K562 (cell line): ENCODE measurements at regions not wholly inside any gene's neighbourhood (a gene's known extent, or its start where the extent isn't known, plus 50 kb on each side); places are given as distances from the start of the nearest gene placed in this dataset.

Experiments used
- ARID2 ChIP-seq: fragments of 450-650 bp; IDR thresholded peaks from 2 replicates; pipeline ENCODE4 v1.6.1; 2017; ENCODE audit warnings: antibody characterized with exemption, mild to moderate bottlenecking
- BACH1 ChIP-seq: fragments of 200-800 bp; sonication (Bioruptor generic); IDR thresholded peaks from 2 replicates; pipeline ENCODE4 v1.6.1; 2016; ENCODE audit warnings: missing genetic modification characterization, missing compliant biosample characterization
- MTA2 ChIP-seq: fragments of 450-650 bp; IDR thresholded peaks from 2 replicates; pipeline ENCODE4 v1.6.1; 2016; ENCODE audit warnings: low read depth
- MXI1 ChIP-seq: IDR thresholded peaks from 2 replicates; pipeline ENCODE4 v1.6.1; 2011; ENCODE audit warnings: low read depth, mild to moderate bottlenecking, improper control_type of control experiment, low read length
- NELFE ChIP-seq: IDR thresholded peaks from 2 replicates; pipeline ENCODE4 v1.6.1; 2011; ENCODE audit warnings: mild to moderate bottlenecking; ENCODE audit not compliant: insufficient read depth, insufficient read length
- RNF2 ChIP-seq: sonication (generic); IDR thresholded peaks from 2 replicates; pipeline ENCODE4 v1.6.1; 2016
- ZNF263 ChIP-seq: sonication (generic); formaldehyde crosslinking; IDR thresholded peaks from 2 replicates; pipeline ENCODE4 v1.8.0; 2022; ENCODE audit warnings: mild to moderate bottlenecking, missing genetic modification reagents, borderline replicate concordance
- ZNF274 ChIP-seq: IDR thresholded peaks from 2 replicates; pipeline ENCODE4 v1.6.1; 2011; ENCODE audit warnings: low read depth, mild to moderate bottlenecking, low read length, moderate library complexity, borderline replicate concordance
- TF ChIP-seq, protein P1 (sequence below): fragments of 200-800 bp; sonication (Bioruptor generic); IDR thresholded peaks from 2 replicates; pipeline ENCODE4 v1.6.1; 2017; ENCODE audit warnings: missing genetic modification characterization, missing compliant biosample characterization
- TF ChIP-seq, protein P2 (sequence below): fragments of 200-600 bp; sonication (generic); IDR thresholded peaks from one replicate; pipeline ENCODE4 v1.6.1; 2012; ENCODE audit warnings: mild to moderate bottlenecking, low read depth, low read length, inconsistent platforms
- TF ChIP-seq, protein P3 (sequence below): fragments of 250-450 bp; sonication (Bioruptor Pico); IDR thresholded peaks from 2 replicates; pipeline ENCODE4 v1.5.0; 2020; ENCODE audit warnings: mild to moderate bottlenecking, borderline replicate concordance
- TF ChIP-seq, protein P4 (sequence below): IDR thresholded peaks from 2 replicates; pipeline ENCODE4 v1.6.1; 2016; ENCODE audit warnings: missing genetic modification characterization, missing compliant biosample characterization

DNA sequence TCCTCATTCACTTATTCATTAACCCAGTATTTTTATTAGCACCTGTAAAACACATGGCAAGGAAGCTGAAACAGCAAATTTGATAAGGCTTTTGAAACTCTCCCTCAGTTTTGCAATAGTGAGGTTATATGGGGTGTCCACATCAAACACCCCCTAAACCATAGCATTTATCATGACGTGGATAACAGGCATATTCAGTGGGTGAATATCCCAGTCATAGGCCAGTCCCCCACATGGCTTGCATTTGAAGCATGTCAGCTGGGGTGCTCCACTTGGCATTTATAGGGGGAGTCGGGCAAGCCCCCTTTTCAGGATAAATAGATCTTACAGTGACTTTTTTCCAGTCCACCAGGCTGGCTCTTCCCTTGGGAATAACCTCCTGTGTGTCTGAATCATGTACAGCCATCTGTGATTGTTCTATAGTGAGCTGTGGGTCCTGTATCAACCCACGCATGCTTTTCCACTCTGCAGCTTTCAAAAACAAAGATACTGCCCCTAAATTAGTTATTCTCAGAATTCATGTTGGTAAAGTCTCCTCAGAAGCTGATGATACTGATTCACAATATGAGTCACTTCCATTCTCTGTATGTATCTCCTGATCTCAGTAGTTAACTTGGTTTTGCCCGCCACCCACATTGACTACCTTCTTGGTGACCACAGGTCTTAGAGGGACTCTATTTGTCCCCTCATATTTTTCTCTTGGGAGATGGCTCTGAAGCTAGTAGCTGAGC, 84.4 kb upstream of the SPIN1 start:
- no peak for TF ChIP-seq ZNF274
- TF ChIP-seq, protein P1, sequence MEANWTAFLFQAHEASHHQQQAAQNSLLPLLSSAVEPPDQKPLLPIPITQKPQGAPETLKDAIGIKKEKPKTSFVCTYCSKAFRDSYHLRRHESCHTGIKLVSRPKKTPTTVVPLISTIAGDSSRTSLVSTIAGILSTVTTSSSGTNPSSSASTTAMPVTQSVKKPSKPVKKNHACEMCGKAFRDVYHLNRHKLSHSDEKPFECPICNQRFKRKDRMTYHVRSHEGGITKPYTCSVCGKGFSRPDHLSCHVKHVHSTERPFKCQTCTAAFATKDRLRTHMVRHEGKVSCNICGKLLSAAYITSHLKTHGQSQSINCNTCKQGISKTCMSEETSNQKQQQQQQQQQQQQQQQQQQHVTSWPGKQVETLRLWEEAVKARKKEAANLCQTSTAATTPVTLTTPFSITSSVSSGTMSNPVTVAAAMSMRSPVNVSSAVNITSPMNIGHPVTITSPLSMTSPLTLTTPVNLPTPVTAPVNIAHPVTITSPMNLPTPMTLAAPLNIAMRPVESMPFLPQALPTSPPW (CRISPR knock-in tag) = no peak
- TF ChIP-seq, protein P2, sequence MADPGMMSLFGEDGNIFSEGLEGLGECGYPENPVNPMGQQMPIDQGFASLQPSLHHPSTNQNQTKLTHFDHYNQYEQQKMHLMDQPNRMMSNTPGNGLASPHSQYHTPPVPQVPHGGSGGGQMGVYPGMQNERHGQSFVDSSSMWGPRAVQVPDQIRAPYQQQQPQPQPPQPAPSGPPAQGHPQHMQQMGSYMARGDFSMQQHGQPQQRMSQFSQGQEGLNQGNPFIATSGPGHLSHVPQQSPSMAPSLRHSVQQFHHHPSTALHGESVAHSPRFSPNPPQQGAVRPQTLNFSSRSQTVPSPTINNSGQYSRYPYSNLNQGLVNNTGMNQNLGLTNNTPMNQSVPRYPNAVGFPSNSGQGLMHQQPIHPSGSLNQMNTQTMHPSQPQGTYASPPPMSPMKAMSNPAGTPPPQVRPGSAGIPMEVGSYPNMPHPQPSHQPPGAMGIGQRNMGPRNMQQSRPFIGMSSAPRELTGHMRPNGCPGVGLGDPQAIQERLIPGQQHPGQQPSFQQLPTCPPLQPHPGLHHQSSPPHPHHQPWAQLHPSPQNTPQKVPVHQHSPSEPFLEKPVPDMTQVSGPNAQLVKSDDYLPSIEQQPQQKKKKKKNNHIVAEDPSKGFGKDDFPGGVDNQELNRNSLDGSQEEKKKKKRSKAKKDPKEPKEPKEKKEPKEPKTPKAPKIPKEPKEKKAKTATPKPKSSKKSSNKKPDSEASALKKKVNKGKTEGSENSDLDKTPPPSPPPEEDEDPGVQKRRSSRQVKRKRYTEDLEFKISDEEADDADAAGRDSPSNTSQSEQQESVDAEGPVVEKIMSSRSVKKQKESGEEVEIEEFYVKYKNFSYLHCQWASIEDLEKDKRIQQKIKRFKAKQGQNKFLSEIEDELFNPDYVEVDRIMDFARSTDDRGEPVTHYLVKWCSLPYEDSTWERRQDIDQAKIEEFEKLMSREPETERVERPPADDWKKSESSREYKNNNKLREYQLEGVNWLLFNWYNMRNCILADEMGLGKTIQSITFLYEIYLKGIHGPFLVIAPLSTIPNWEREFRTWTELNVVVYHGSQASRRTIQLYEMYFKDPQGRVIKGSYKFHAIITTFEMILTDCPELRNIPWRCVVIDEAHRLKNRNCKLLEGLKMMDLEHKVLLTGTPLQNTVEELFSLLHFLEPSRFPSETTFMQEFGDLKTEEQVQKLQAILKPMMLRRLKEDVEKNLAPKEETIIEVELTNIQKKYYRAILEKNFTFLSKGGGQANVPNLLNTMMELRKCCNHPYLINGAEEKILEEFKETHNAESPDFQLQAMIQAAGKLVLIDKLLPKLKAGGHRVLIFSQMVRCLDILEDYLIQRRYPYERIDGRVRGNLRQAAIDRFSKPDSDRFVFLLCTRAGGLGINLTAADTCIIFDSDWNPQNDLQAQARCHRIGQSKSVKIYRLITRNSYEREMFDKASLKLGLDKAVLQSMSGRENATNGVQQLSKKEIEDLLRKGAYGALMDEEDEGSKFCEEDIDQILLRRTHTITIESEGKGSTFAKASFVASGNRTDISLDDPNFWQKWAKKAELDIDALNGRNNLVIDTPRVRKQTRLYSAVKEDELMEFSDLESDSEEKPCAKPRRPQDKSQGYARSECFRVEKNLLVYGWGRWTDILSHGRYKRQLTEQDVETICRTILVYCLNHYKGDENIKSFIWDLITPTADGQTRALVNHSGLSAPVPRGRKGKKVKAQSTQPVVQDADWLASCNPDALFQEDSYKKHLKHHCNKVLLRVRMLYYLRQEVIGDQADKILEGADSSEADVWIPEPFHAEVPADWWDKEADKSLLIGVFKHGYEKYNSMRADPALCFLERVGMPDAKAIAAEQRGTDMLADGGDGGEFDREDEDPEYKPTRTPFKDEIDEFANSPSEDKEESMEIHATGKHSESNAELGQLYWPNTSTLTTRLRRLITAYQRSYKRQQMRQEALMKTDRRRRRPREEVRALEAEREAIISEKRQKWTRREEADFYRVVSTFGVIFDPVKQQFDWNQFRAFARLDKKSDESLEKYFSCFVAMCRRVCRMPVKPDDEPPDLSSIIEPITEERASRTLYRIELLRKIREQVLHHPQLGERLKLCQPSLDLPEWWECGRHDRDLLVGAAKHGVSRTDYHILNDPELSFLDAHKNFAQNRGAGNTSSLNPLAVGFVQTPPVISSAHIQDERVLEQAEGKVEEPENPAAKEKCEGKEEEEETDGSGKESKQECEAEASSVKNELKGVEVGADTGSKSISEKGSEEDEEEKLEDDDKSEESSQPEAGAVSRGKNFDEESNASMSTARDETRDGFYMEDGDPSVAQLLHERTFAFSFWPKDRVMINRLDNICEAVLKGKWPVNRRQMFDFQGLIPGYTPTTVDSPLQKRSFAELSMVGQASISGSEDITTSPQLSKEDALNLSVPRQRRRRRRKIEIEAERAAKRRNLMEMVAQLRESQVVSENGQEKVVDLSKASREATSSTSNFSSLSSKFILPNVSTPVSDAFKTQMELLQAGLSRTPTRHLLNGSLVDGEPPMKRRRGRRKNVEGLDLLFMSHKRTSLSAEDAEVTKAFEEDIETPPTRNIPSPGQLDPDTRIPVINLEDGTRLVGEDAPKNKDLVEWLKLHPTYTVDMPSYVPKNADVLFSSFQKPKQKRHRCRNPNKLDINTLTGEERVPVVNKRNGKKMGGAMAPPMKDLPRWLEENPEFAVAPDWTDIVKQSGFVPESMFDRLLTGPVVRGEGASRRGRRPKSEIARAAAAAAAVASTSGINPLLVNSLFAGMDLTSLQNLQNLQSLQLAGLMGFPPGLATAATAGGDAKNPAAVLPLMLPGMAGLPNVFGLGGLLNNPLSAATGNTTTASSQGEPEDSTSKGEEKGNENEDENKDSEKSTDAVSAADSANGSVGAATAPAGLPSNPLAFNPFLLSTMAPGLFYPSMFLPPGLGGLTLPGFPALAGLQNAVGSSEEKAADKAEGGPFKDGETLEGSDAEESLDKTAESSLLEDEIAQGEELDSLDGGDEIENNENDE = no peak
- TF ChIP-seq, protein P3, sequence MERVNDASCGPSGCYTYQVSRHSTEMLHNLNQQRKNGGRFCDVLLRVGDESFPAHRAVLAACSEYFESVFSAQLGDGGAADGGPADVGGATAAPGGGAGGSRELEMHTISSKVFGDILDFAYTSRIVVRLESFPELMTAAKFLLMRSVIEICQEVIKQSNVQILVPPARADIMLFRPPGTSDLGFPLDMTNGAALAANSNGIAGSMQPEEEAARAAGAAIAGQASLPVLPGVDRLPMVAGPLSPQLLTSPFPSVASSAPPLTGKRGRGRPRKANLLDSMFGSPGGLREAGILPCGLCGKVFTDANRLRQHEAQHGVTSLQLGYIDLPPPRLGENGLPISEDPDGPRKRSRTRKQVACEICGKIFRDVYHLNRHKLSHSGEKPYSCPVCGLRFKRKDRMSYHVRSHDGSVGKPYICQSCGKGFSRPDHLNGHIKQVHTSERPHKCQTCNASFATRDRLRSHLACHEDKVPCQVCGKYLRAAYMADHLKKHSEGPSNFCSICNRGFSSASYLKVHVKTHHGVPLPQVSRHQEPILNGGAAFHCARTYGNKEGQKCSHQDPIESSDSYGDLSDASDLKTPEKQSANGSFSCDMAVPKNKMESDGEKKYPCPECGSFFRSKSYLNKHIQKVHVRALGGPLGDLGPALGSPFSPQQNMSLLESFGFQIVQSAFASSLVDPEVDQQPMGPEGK (CRISPR knock-in tag) = no peak
- no peak for TF ChIP-seq ARID2
- TF ChIP-seq, protein P4, sequence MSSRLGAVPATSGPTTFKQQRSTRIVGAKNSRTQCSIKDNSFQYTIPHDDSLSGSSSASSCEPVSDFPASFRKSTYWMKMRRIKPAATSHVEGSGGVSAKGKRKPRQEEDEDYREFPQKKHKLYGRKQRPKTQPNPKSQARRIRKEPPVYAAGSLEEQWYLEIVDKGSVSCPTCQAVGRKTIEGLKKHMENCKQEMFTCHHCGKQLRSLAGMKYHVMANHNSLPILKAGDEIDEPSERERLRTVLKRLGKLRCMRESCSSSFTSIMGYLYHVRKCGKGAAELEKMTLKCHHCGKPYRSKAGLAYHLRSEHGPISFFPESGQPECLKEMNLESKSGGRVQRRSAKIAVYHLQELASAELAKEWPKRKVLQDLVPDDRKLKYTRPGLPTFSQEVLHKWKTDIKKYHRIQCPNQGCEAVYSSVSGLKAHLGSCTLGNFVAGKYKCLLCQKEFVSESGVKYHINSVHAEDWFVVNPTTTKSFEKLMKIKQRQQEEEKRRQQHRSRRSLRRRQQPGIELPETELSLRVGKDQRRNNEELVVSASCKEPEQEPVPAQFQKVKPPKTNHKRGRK = no peak
- no peak for TF ChIP-seq NELFE
- TF ChIP-seq MTA2 = no peak
- TF ChIP-seq ZNF263 (CRISPR knock-in tag) = no peak
- TF ChIP-seq MXI1 = no peak
- no peak for TF ChIP-seq RNF2
- no peak for TF ChIP-seq BACH1 (tag)
